ENCODE measurements at regions not wholly inside any gene's neighbourhood (a gene's known extent, or its start where the extent isn't known, plus 50 kb on each side); places are given as distances from the start of the nearest gene placed in this dataset.

GRCh38 chr5:87053146-87053545, 214.5 kb upstream of the RASA1 start:
- Mint-ChIP-seq H3K27me3 (ENCODE audit: insufficient read depth, low read depth) (peaks cover 8% of the 10 kb centered on the region), H3K4me1 (no peaks in the 10 kb centered on the region), H3K27ac (no peak overlapping the region), H3K9me3 (peaks cover 16% of the 10 kb centered on the region), H3K36me3 (no peaks in the 10 kb centered on the region), H3K4me3 (no peak overlapping the region)
- H3K36me3 ChIP-seq, result no peaks in the 10 kb centered on the region
- H3K9me3 ChIP-seq (ENCODE audit: low read depth), result no peaks in the 10 kb centered on the region
- H3K9ac ChIP-seq, result no peak overlapping the region
- H3K79me2 ChIP-seq (ENCODE audit: low read depth), result no peaks in the 10 kb centered on the region
- no peak overlapping the region for H2AFZ ChIP-seq (replicated peaks)
- TF ChIP-seq EZH2 (IDR thresholded peaks at IDR 0.05) (no peak), EZH2phosphoT487 (IDR thresholded peaks at IDR 0.05) (no peak)
- H3K4me2 ChIP-seq, result no peak overlapping the region
- H4K20me1 ChIP-seq (ENCODE audit: low read depth), result no peaks in the 10 kb centered on the region
- no peaks in the 10 kb centered on the region for H3K4me1 ChIP-seq
- H3K27me3 ChIP-seq, result no peaks in the 10 kb centered on the region
- no peak overlapping the region for H3K4me3 ChIP-seq
- H3F3A ChIP-seq (ENCODE audit: low read depth), result no peaks in the 10 kb centered on the region
- H3K27ac ChIP-seq, result no peak overlapping the region
- DNase-seq (ENCODE audit: low spot score), result no peak

- Mint-ChIP-seq H3K4me1 (no peaks in the 10 kb centered on the region), H3K4me3 (no peak overlapping the region), H3K9me3 (peaks cover 8% of the 10 kb centered on the region), H3K27ac (no peak overlapping the region), H3K27me3 (ENCODE audit: insufficient read depth, low read depth) (peaks cover 8% of the 10 kb centered on the region), H3K36me3 (no peaks in the 10 kb centered on the region)
- Histone ChIP-seq H4K20me1 (ENCODE audit: low read depth) (no peaks in the 10 kb centered on the region), H3K36me3 (no peaks in the 10 kb centered on the region), H3F3A (ENCODE audit: low read depth) (no peaks in the 10 kb centered on the region), H3K9me3 (ENCODE audit: low read depth) (no peaks in the 10 kb centered on the region), H3K9ac (no peak overlapping the region), H3K27me3 (no peaks in the 10 kb centered on the region), H3K79me2 (ENCODE audit: low read depth) (no peaks in the 10 kb centered on the region), H3K27ac (no peak overlapping the region), H3K4me3 (no peak overlapping the region), H2AFZ (replicated peaks) (no peak overlapping the region), H3K4me2 (no peak overlapping the region), H3K4me1 (no peaks in the 10 kb centered on the region)
- TF ChIP-seq CTCF (IDR thresholded peaks at IDR 0.05) (no peak), EZH2phosphoT487 (IDR thresholded peaks at IDR 0.05) (no peak), EZH2 (IDR thresholded peaks at IDR 0.05) (no peak)
- no peak for DNase-seq (ENCODE audit: low spot score)
These were observed 212.9 kb upstream of the RASA1 start for GRCh38 chr5:87054821-87055220.

- Mint-ChIP-seq H3K4me1 (no peaks in the 10 kb centered on the region), H3K27me3 (ENCODE audit: insufficient read depth, low read depth) (no peaks in the 10 kb centered on the region), H3K4me3 (no peak overlapping the region), H3K36me3 (no peaks in the 10 kb centered on the region), H3K27ac (no peak overlapping the region), H3K9me3 (peaks cover 2% of the 10 kb centered on the region)
- no peaks in the 10 kb centered on the region for H3K9me3 ChIP-seq (ENCODE audit: low read depth)
- H3F3A ChIP-seq (ENCODE audit: low read depth), result no peaks in the 10 kb centered on the region
- H3K4me3 ChIP-seq, result no peak overlapping the region
- no peak overlapping the region for H3K9ac ChIP-seq
- no peak overlapping the region for H3K27ac ChIP-seq
- no peaks in the 10 kb centered on the region for H3K4me1 ChIP-seq
- H2AFZ ChIP-seq (replicated peaks), result no peak overlapping the region
- H4K20me1 ChIP-seq (ENCODE audit: low read depth), result no peaks in the 10 kb centered on the region
- no peak for DNase-seq (ENCODE audit: low spot score)
- H3K36me3 ChIP-seq, result no peaks in the 10 kb centered on the region
- no peaks in the 10 kb centered on the region for H3K27me3 ChIP-seq
- TF ChIP-seq EZH2 (IDR thresholded peaks at IDR 0.05), result no peak
- no peak for TF ChIP-seq CTCF (IDR thresholded peaks at IDR 0.05)
- no peak for TF ChIP-seq EZH2phosphoT487 (IDR thresholded peaks at IDR 0.05)
- H3K79me2 ChIP-seq (ENCODE audit: low read depth), result no peaks in the 10 kb centered on the region
- no peak overlapping the region for H3K4me2 ChIP-seq
These were observed 206.6 kb upstream of the RASA1 start for GRCh38 chr5:87061046-87061445.

DNA sequence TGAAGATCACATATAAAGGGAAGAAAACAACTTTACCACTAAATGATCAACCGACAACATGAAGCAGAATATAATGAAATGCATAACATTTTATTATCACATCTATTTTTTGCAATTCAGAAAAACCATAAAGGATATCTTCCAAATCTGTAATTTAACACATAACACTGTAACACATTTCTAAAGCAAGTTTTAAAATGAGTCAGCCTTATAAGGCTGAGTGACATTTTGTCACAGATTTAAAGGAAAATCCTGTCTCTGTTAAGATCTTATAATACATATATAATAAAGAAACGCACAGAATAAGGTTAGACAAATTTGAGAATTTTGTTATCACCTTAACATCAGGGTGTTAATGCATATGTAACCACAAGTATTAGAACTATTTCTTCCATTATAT, 198.4 kb upstream of the RASA1 start:
- Mint-ChIP-seq H3K9me3 (no peaks in the 10 kb centered on the region), H3K27ac (no peak overlapping the region), H3K36me3 (no peaks in the 10 kb centered on the region), H3K4me3 (no peak overlapping the region), H3K27me3 (ENCODE audit: insufficient read depth, low read depth) (no peaks in the 10 kb centered on the region), H3K4me1 (no peaks in the 10 kb centered on the region)
- no peaks in the 10 kb centered on the region for H3K79me2 ChIP-seq (ENCODE audit: low read depth)
- TF ChIP-seq EZH2 (IDR thresholded peaks at IDR 0.05), result no peak
- TF ChIP-seq CTCF (IDR thresholded peaks at IDR 0.05), result no peak
- no peak for TF ChIP-seq EZH2phosphoT487 (IDR thresholded peaks at IDR 0.05)
- H3K27me3 ChIP-seq, result no peaks in the 10 kb centered on the region
- H3K4me3 ChIP-seq, result no peak overlapping the region
- H2AFZ ChIP-seq (replicated peaks), result no peak overlapping the region
- H3K9me3 ChIP-seq (ENCODE audit: low read depth), result no peaks in the 10 kb centered on the region
- no peak overlapping the region for H3K27ac ChIP-seq
- no peak overlapping the region for H3K9ac ChIP-seq
- H3K4me2 ChIP-seq, result no peak overlapping the region
- H3K4me1 ChIP-seq, result no peaks in the 10 kb centered on the region
- H3K36me3 ChIP-seq, result no peaks in the 10 kb centered on the region
- no peaks in the 10 kb centered on the region for H4K20me1 ChIP-seq (ENCODE audit: low read depth)
- no peaks in the 10 kb centered on the region for H3F3A ChIP-seq (ENCODE audit: low read depth)
- DNase-seq (ENCODE audit: low spot score), result no peak
